Sigmoid colon (tissue), 6 donors: ENCODE measurements at regions not wholly inside any gene's neighbourhood (a gene's known extent, or its start where the extent isn't known, plus 50 kb on each side); places are given as distances from the start of the nearest gene placed in this dataset.
"Not testable (repeated sequence)": the region's sequence is repeated elsewhere in the genome, so short reads cannot be mapped to it uniquely, and the experiment has no call there.

Experiments
- DNase-seq: peaks from one replicate; pipeline ENCODE4 v3.0.0-alpha.2; 2019
- H3K27ac ChIP-seq, 4 donors: fragments of 200-600 bp; sonication (generic); one replicate each; pipeline ENCODE4 v1.5.1; 2016 to 2019; ENCODE audit warnings: mild to moderate bottlenecking in 1 of 4
- H3K27me3 ChIP-seq, 3 donors: fragments of 200-600 bp; sonication (generic); one replicate each; pipeline ENCODE4 v1.5.1; 2019; ENCODE audit warnings: mild to moderate bottlenecking in 1 of 3
- H3K36me3 ChIP-seq, 4 donors: fragments of 200-600 bp; sonication (generic); one replicate each; pipeline ENCODE4 v1.5.1; 2016 to 2019
- H3K4me1 ChIP-seq, 4 donors: fragments of 200-600 bp; sonication (generic); one replicate each; pipeline ENCODE4 v1.5.1; 2017 to 2019
- H3K4me3 ChIP-seq, 4 donors: fragments of 200-600 bp; sonication (generic); one replicate each; pipeline ENCODE4 v1.5.1; 2017 to 2019; ENCODE audit warnings: mild to moderate bottlenecking in 2 of 4, moderate library complexity in 1 of 4
- H3K9me3 ChIP-seq, 4 donors: fragments of 200-600 bp in 3 of 4; sonication (generic) in 3 of 4; one replicate each; pipeline versions ENCODE4 v1.5.1 to v1.6.1; 2013 to 2019
- CTCF ChIP-seq, 4 experiments: fragments of 450-650 bp in 3 of 4; fragments of 200-600 bp in 1 of 4; IDR thresholded peaks; one replicate each; pipeline ENCODE4 v1.5.1; 2016 to 2019; ENCODE audit warnings: antibody characterized with exemption in 4 of 4, mild to moderate bottlenecking in 3 of 4, moderate library complexity in 2 of 4
- EP300 ChIP-seq, 4 donors: sonication (generic); formaldehyde crosslinking; IDR thresholded peaks; one replicate each; pipeline ENCODE4 v1.6.1; 2017; ENCODE audit warnings: antibody characterized with exemption in 4 of 4
- POLR2A ChIP-seq, 2 donors: fragments of 450-650 bp; IDR thresholded peaks; one replicate each; pipeline ENCODE4 v1.6.1; 2016; ENCODE audit warnings: antibody characterized with exemption in 2 of 2, mild to moderate bottlenecking in 2 of 2, moderate library complexity in 2 of 2
- POLR2AphosphoS5 ChIP-seq, 4 donors: sonication (generic); formaldehyde crosslinking; IDR thresholded peaks; one replicate each; pipeline ENCODE4 v1.6.1; 2017; ENCODE audit warnings: antibody characterized with exemption in 4 of 4
- WGBS, 2 donors: extraction: QIAGEN DNeasy Blood & Tissue Kit; methylation state at CpG; one replicate each; pipeline ENCODE4 v1.1.7; 2013; 5-methylcytosine and 5-hydroxymethylcytosine counted together
- intact Hi-C: fragments of 100-400 bp; cut with DNase I; formaldehyde crosslinking; loops from one replicate; pipeline ENCODE4 v1.15.1; 2023
- donor health status: healthy with polysubstance abuse.
- donor health status: healthy.

- no peaks in the 10 kb centered on the region for H3K4me1 ChIP-seq
- H3K27ac ChIP-seq: no peak overlapping the region
- no peak for DNase-seq
- no peak for TF ChIP-seq POLR2A (IDR thresholded peaks at IDR 0.05)
- TF ChIP-seq EP300 (IDR thresholded peaks at IDR 0.05): no peak
- no peak for TF ChIP-seq POLR2AphosphoS5 (IDR thresholded peaks at IDR 0.05)
- TF ChIP-seq CTCF (IDR thresholded peaks at IDR 0.05): no peak
- no peaks in the 10 kb centered on the region for H3K9me3 ChIP-seq
- H3K27me3 ChIP-seq: no peaks in the 10 kb centered on the region
- WGBS, 2 donors: 87 to 89% methylated on average over 3 of the region's 3 CpGs
- no peaks in the 10 kb centered on the region for H3K36me3 ChIP-seq
- intact Hi-C loops: no loop called here
- no peak overlapping the region for H3K4me3 ChIP-seq
These were observed 53.6 kb upstream of the RPRM start for GRCh38 chr2:153532140-153532539.

GRCh38 chr2:153533803-153534202 lies 55.2 kb upstream of the RPRM start:
- 94 to 95% methylated on average over 4 of the region's 4 CpGs for WGBS, 2 donors
- H3K4me3 ChIP-seq, H3K27me3 ChIP-seq, intact Hi-C loops, H3K27ac ChIP-seq, DNase-seq, H3K36me3 ChIP-seq, H3K9me3 ChIP-seq, H3K4me1 ChIP-seq: not testable (repeated sequence)

GRCh38 chr2:153534590-153534989 lies 56.0 kb upstream of the RPRM start:
- intact Hi-C loops: not testable (repeated sequence)
- 80 to 82% methylated on average over 7 of the region's 7 CpGs for WGBS, 2 donors

GRCh38 chr2:153536115-153536514 lies 57.6 kb upstream of the RPRM start:
- H3K9me3 ChIP-seq: no peaks in the 10 kb centered on the region
- DNase-seq: no peak
- no peak overlapping the region for H3K27ac ChIP-seq
- H3K4me3 ChIP-seq: no peak overlapping the region
- no peaks in the 10 kb centered on the region for H3K4me1 ChIP-seq
- no peaks in the 10 kb centered on the region for H3K27me3 ChIP-seq
- intact Hi-C loops: no loop called here
- H3K36me3 ChIP-seq: no peaks in the 10 kb centered on the region
- TF ChIP-seq POLR2A (IDR thresholded peaks at IDR 0.05) (no peak), CTCF (IDR thresholded peaks at IDR 0.05) (no peak), POLR2AphosphoS5 (IDR thresholded peaks at IDR 0.05) (no peak), EP300 (IDR thresholded peaks at IDR 0.05) (no peak)

More at GRCh38 chr2:153534590-153534989, 56.0 kb upstream of the RPRM start:
- not testable (repeated sequence) for H3K4me3 ChIP-seq, H3K9me3 ChIP-seq, H3K36me3 ChIP-seq, H3K27me3 ChIP-seq, DNase-seq, H3K27ac ChIP-seq, H3K4me1 ChIP-seq

- H3K4me1 ChIP-seq, intact Hi-C loops, H3K9me3 ChIP-seq, DNase-seq, H3K27ac ChIP-seq, H3K36me3 ChIP-seq, H3K4me3 ChIP-seq, H3K27me3 ChIP-seq: not testable (repeated sequence)
- WGBS, 2 donors: no CpG with 5 or more reads among the region's 1 CpG
These were observed 59.5 kb upstream of the RPRM start for GRCh38 chr2:153538102-153538501.

- WGBS, 2 donors: 36 to 39% methylated on average over 5 of the region's 5 CpGs
- H3K27me3 ChIP-seq: no peaks in the 10 kb centered on the region
- intact Hi-C loops: no loop called here
- no peaks in the 10 kb centered on the region for H3K9me3 ChIP-seq
- no peak overlapping the region for H3K4me3 ChIP-seq
- no peak overlapping the region for H3K27ac ChIP-seq
- H3K4me1 ChIP-seq: no peaks in the 10 kb centered on the region
- no peaks in the 10 kb centered on the region for H3K36me3 ChIP-seq
- TF ChIP-seq EP300 (IDR thresholded peaks at IDR 0.05) (no peak), CTCF (IDR thresholded peaks at IDR 0.05) (no peak), POLR2A (IDR thresholded peaks at IDR 0.05) (no peak), POLR2AphosphoS5 (IDR thresholded peaks at IDR 0.05) (no peak)
- no peak for DNase-seq
These were observed 65.1 kb upstream of the RPRM start for GRCh38 chr2:153543635-153544071.
